Coronary artery (tissue), 2 donors: ENCODE measurements at regions not wholly inside any gene's neighbourhood (a gene's known extent, or its start where the extent isn't known, plus 50 kb on each side); places are given as distances from the start of the nearest gene placed in this dataset.
A peak's percentile ranks its signal among the peaks of the same experiment; 100 is the strongest.

ENCODE experiments used
- DNase-seq: peaks from one replicate; pipeline ENCODE4 v3.0.0-alpha.2; 2017; ENCODE audit warnings: low spot score
- H3K27ac ChIP-seq, 2 donors: fragments of 200-600 bp; sonication (generic); one replicate each; pipeline ENCODE4 v1.5.1; 2016 to 2019
- H3K4me3 ChIP-seq: fragments of 200-600 bp; sonication (generic); 2 replicates; pipeline ENCODE4 v1.5.1; 2016; ENCODE audit warnings: mild to moderate bottlenecking, moderate library complexity
- TF ChIP-seq, protein P1 (sequence below): fragments of 200-600 bp; sonication (generic); IDR thresholded peaks from one replicate; pipeline ENCODE4 v1.5.1; 2019; ENCODE audit warnings: antibody characterized with exemption

DNA sequence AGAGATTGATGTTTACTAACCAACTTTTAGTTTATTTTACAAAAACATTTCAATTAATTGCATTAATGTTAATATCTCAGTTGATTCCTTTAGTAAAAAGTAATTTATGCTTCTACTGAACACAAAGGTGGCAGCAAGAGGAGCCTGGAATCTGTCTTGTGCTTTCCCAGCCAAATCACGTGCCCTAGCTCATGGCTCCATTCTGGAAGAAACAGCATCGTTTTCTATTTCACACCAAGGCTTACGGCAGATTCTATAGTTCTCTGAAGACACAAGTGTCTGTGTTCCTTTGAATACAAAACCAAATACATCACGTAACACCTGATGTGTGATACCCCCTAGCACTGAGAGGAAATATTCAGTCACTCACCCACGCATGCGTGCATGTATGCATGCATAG lies 346.1 kb upstream of the MIR17HG start:
- TF ChIP-seq, protein P1, sequence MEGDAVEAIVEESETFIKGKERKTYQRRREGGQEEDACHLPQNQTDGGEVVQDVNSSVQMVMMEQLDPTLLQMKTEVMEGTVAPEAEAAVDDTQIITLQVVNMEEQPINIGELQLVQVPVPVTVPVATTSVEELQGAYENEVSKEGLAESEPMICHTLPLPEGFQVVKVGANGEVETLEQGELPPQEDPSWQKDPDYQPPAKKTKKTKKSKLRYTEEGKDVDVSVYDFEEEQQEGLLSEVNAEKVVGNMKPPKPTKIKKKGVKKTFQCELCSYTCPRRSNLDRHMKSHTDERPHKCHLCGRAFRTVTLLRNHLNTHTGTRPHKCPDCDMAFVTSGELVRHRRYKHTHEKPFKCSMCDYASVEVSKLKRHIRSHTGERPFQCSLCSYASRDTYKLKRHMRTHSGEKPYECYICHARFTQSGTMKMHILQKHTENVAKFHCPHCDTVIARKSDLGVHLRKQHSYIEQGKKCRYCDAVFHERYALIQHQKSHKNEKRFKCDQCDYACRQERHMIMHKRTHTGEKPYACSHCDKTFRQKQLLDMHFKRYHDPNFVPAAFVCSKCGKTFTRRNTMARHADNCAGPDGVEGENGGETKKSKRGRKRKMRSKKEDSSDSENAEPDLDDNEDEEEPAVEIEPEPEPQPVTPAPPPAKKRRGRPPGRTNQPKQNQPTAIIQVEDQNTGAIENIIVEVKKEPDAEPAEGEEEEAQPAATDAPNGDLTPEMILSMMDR = no peak
- H3K4me3 ChIP-seq = no peak overlapping the region

DNA sequence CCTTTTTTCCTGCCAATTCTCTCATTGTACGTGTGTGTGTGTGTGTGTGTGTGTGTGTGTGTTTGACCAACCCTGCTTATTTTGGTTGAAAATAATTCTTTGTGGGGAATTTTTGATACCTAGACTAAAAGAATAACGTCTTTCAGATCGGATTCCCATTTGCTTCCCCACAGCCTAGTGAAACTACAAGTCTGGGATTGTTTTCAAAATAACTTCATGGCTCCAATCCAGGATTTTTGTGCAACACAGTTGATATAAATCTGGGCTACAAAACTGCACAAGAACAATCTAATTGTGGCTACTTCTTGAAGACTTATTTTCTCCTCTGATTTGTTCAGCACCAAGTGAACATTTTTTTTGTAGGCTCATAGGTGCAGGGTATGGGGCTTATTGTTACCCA lies 332.8 kb upstream of the MIR17HG start:
- TF ChIP-seq, protein P1 = no peak
- no peak for DNase-seq
- H3K4me3 ChIP-seq = no peak overlapping the region
- no peak overlapping the region for H3K27ac ChIP-seq

More for the DNA sequence above, 346.1 kb upstream of the MIR17HG start:
- H3K27ac ChIP-seq = no peak overlapping the region
- DNase-seq = no peak

DNA sequence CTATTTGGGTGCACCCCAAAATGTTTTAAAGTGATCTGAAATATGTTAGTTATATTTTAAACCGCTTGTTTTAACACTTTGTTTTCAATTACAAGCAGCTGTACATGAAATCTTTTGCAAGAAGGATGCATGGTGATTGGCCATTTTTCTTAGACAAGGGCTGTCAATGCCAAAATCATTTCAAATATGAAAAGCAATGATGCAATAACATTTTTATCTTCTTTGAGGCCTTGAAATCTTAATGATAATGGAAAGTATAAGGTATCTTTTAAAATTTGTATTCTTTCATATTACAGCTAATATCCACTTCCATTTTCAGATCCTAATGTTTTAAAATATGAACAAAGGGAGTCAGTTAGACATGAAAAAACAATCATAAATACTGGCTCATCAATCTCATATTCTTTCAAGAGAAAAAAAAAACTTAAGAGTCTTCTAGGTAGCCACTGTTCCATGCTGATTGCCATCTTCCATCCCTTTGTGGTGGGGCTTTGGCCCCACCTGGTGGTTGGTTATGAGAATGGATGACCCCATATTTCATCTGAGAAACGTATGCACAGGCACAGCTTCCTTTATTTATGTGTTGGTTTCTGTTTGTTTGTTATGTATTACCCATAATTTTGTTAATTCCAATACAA lies 330.3 kb upstream of the MIR17HG start:
- TF ChIP-seq, protein P1 = peak; percentile 56
- H3K4me3 ChIP-seq = no peak overlapping the region
- no peak overlapping the region for H3K27ac ChIP-seq
- no peak for DNase-seq

DNA sequence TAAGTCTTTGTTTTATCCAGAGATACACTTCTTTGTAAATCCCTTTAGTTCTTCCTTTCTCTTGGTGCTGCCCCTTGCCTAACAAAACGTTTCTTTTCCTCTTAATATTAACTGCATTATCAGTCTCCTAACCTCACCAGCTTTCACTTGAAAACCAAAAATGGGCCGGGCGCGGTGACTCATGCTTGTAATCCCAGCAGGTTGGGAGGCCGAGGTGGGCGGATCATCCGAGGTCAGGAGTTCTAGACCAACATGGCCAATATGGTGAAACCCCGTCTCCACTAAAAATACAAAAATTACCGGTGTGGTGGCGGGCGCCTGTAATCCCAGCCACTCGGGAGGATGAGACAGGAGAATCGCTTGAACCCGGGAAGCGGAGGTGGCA lies 329.8 kb upstream of the MIR17HG start:
- DNase-seq = no peak
- TF ChIP-seq, protein P1 = no peak
- H3K27ac ChIP-seq = no peak overlapping the region
- no peak overlapping the region for H3K4me3 ChIP-seq

DNA sequence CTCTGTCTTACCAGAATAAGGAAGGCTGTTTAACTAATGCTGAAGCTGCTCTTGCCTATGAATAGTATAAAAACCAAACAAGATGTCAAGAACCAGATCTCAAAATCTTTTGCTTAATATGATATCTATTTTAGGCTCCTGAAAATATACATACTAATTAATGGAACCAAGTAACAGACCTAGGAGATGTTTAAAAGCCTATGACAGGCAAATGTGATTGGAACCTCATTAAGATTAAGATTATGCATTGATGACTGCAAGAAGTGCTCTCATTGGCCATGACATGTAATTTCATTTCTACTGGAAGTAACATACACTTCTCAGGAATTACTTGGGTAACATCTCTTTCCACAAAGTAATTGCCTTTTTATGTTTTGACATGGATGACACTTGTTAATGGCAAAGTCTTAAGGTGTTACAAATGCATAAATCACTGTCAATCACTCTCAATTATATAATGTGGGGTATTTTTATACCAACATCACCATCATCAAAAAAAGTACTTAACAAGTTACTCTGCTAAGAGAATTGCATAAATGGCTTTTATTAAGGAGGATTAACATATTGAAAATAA lies 326.9 kb upstream of the MIR17HG start:
- Histone ChIP-seq H3K27ac (no peak overlapping the region), H3K4me3 (no peak overlapping the region)
- DNase-seq = no peak
- TF ChIP-seq, protein P1 = no peak

DNA sequence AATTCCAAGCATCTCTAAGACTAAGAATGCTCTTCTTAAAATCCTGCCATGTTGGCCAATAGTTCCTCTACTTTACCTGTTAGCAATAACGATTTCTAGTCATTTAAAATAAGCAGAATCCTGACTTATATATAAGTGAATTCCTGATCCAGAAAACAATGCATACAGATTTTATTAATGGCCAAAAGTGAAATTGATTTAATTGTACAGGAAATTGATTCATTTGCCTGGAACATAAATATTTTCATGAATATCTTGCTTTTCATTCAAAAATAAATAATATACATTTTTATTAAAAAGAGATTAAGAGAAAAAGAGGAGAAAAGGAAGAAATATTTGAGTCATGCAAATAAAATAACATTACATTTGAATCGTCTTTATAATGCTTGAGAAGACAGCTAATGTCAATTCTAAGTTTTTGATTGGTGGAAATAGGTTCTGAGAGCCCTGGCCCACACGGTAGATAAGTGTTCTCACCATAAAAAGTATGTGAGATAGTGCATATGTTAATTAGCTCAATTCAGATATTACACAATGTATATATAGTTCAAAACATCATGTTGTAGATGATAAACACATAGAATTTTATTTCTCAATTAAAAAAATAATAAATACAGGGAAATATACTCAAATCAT lies 323.2 kb upstream of the MIR17HG start:
- DNase-seq = no peak
- Histone ChIP-seq H3K27ac (no peak overlapping the region), H3K4me3 (no peak overlapping the region)
- TF ChIP-seq, protein P1 = no peak

DNA sequence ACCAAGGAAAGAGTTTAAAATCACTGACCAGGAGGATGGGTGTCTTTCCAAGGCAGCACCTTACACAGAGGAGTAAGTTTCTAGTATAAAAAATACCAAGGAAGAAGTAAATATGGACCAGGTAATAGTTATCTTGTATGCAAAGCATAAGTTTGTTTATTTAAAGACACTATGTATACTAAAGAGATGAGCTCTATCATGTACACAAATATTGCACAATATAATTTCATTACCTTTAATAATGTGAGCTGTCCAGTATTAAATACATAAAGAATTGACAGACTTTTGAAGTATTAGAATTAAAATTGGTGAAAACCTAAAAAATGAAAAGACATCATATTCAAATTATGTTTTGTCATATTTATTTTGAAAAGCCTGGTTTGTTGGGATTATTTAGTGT lies 322.0 kb upstream of the MIR17HG start:
- no peak overlapping the region for H3K4me3 ChIP-seq
- TF ChIP-seq, protein P1 = no peak
- H3K27ac ChIP-seq = no peak overlapping the region
- no peak for DNase-seq
